CD4-positive, alpha-beta T cell treated with Interleukin-15 for 1 hour (primary cell): ENCODE measurements at regions not wholly inside any gene's neighbourhood (a gene's known extent, or its start where the extent isn't known, plus 50 kb on each side); places are given as distances from the start of the nearest gene placed in this dataset.

ENCODE experiments used
- DNase-seq: peaks from one replicate; pipeline ENCODE4 v3.0.0-alpha.2; 2020

- no peak for DNase-seq
Observed at GRCh38 chr3:18075799-18076198, 333.4 kb upstream of the TBC1D5 start.

DNA sequence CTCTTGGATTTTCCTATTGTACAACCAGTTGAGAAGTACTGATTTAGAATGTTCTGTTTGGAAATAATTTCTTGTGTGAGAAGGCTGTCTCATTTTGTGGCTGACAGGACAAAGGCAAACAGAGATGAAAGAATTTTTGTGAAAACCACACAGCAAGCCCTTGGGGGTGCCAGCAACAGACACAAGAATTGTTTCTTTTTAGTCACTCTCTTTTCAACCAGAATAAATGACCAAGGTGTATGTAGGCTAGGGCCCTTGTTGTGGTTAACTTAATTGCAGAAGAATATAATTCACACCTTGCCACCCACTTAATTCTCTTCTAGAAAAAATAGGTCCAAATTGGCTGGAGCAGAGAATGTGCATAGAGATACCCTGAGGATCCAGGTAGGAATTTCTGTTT lies 329.4 kb upstream of the TBC1D5 start:
- DNase-seq, result no peak

- no peak for DNase-seq
Observed at GRCh38 chr3:18070944-18071343, 328.5 kb upstream of the TBC1D5 start.

DNA sequence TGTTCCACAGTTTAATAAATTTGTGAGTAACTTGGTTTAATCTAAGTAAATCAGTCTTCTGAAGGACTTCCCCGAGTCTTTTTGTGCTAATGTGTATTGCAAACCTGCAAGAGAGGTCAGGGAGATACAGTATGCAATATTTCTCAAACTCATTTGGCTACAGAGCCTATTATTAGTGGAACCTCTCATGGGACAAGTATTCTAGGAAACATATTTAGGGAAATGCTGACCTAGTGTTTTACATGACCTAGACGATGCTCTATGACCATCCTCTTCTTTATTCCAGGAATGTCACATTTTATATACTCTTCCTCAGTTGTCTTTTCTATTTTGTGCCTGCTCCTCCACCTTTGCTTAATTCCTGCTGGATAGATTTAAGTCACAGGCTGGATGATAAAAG lies 327.8 kb upstream of the TBC1D5 start:
- no peak for DNase-seq

DNA sequence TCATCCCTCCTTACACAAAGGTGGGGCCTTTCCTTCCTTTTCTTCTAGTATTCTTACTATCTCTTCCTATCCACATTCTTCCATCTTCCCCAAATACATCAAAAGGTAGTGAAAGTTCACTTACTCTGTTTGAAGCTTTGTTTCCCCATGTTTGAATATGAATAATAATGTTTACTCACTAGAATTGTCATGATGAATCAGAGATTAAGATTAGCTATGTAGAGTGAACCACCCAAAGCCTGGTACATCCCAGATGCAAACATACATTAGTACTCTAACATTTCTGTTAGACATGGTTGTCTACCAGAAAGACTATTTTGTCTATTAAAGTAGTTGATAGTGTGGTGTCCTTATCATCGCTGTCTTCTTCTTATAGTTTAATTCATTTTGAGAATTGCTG lies 327.1 kb upstream of the TBC1D5 start:
- no peak for DNase-seq

DNA sequence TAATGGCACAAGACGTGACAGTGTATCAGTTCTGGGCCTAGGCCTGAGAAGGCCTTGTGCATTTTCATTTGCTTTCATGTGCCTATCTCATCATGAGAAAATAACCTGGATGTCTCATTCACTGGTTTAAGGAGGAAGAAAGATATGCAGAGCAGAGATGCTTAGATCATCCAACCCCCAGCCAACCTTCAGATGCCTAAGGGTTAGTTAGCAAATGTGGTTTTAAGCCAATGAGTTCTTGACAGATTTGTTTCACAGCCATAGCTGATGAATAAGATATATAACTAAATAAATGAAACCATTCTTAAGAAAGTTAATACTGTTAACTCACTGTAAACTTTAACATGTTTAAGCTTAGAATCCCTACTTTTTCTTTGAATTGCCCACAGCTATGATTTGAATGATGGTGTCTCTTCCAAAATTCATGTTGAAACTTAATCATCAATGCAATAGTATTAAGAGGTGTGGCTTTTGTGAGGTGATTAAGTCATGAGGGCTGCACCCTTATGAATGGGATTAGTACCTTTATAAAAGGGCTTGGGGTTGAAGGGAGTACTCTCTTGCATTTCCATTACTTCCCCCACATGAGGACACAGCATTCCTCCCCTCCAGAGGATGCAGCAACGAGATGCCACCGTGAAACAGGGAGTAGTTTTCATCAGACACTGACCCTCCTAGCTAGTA lies 324.6 kb upstream of the TBC1D5 start:
- no peak for DNase-seq

DNA sequence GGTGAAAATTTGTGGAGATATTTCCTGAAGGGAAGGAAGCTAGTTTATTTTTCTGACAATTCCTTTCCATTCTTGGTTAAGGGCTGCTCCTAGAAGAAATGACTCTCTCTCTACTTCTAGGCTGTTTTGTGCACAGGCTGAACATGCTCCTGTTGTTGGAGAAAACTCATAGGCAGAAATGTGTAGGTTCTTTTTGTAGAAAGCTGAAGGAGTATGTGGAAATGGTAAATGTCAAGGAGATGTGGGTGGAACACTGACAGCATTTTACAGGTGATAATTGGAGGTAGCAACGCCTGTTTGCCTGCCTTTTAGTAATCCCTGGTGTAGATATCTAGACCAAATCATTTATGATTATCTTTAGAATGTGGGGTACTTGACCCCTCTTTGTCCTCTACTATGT lies 322.2 kb upstream of the TBC1D5 start:
- no peak for DNase-seq

- no peak for DNase-seq
Observed at GRCh38 chr3:18062657-18063025, 320.2 kb upstream of the TBC1D5 start.

DNA sequence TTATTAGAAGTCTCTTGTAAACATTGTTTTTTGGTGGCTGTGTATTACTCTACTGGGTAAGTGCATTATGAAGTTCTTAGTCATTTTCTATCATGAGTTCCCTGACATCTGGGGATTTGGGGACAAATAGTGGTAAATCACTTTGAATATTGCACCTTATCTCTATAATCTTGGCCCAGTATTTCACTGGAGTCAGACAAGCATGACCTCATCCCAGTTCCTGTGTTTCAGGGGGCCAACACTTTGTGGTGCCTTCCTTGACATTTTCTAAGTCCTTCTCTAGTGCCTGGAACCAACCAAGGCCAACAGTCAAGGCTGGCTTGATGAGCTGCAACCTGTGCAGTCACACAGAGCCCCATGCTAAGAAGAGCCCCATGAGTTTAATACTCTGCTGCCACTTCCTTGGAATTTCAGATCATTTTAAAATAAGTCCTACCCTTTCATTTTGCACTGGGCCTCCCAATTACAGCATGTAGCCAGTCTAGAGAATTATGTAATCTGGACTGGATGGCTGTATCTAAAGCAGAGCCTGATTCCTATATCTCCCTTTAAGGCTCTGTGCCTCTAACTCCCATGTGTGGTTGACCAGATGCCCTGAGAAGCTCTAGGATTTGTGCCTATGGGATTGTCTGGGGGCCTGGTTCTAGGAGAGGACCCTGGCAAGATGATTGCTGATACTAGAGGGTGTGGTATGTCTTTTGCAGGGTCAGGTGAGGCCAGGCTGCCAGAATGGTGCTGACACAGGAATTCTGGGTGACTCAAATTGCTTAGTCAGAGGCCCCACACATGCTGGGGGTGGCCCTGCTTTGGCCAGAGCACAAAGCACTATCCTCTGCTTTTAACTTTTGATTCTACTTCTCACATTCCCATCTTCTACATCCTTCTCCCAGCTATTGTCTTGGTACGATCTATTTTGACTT lies 319.6 kb upstream of the TBC1D5 start:
- no peak for DNase-seq

DNA sequence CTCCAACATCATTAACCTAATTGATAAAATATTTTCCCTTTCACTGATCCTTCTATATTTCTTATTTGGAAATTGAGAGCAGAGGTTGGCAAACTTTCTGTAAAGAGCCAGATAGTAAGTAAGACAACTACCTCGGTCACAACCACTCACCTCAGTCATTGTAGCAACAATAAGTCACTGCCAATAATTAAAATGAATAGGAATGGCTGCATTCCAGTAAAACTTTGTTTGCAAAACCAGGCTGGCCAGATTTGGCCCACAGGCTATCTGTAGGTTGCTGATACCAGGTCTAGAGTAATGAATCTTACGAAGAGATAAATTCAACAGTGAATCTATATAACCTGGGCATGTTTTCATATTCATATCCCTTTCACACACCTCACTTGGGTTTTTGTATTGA lies 316.2 kb upstream of the TBC1D5 start:
- DNase-seq, result no peak

- no peak for DNase-seq
Observed at GRCh38 chr3:18057471-18058091, 315.1 kb upstream of the TBC1D5 start.

DNA sequence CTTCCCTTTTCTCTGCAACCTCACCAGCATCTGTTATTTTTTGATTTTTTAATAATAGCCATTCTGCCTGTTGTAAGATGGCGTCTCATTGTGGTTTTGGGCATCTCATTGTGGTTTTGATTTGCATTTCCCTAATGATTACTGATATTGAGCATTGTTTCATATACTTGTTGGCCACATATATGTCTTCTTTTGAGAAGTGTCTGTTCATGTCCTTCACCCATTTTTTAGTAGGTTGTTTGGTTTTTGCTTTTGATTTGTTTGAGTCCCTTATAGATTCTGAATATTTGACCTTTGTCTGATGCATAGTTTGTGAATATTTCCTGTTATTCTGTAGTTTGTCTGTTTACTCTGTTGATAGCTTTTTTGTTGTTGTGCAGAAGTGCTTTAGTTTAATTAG lies 312.2 kb upstream of the TBC1D5 start:
- DNase-seq, result no peak

DNA sequence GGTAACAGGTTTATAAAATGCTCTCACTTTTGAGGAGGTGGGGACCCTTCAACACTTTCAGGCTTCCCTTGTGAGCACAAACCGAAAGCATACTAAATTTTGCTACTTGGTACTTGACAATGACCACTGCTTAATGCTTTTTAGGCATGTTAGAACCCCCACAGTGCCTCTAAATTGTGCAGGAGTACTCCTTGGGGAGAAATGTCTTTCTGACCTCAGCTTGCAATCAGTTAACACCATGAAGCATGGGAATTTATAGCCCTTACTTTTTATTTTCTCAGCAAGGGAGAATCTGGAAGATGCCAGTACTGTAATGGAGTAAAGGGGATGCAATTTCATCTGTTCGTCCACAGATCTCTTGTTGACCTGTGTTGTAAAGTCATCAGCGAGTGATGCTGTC lies 308.9 kb upstream of the TBC1D5 start:
- DNase-seq, result no peak

DNA sequence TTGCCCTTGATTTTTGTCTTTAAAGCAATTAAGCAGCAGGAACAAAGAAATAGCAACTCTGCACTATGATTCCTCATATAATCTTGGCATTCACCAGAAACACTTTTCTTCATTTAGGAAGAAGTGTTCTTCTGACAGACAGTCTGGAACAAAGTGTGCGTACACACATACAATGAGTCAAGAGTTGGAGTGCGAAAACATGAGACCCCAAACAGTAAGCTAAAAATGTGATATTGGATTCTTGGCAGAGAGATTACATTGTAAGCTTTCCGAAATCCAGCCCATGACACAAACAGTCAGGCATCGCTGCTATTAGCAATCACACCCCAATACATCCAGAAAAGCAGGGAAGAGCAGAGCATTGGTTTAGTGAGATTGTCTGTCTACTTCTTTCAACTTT lies 306.7 kb upstream of the TBC1D5 start:
- DNase-seq, result no peak

DNA sequence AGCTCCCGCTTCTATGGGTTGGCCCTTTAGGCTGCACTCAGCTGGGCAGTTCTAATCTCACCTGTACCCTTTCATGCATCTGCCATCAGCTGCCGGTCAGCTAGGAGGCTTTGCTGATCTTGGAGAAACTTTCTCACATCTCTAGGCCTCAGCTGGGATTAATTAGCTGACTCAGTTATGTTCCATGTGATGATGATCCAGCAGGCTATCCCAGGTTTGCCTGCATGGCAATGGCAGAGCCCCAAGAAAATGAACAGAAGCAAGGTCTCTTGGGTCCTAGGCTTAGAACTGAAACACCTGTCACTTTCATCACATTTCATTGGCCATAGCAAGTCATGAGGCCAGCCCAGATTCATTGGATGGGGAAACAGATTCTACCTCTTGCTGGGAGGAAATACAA lies 304.6 kb upstream of the TBC1D5 start:
- DNase-seq, result no peak

GRCh38 chr3:18046131-18046915 lies 303.9 kb upstream of the TBC1D5 start:
- no peak for DNase-seq

DNA sequence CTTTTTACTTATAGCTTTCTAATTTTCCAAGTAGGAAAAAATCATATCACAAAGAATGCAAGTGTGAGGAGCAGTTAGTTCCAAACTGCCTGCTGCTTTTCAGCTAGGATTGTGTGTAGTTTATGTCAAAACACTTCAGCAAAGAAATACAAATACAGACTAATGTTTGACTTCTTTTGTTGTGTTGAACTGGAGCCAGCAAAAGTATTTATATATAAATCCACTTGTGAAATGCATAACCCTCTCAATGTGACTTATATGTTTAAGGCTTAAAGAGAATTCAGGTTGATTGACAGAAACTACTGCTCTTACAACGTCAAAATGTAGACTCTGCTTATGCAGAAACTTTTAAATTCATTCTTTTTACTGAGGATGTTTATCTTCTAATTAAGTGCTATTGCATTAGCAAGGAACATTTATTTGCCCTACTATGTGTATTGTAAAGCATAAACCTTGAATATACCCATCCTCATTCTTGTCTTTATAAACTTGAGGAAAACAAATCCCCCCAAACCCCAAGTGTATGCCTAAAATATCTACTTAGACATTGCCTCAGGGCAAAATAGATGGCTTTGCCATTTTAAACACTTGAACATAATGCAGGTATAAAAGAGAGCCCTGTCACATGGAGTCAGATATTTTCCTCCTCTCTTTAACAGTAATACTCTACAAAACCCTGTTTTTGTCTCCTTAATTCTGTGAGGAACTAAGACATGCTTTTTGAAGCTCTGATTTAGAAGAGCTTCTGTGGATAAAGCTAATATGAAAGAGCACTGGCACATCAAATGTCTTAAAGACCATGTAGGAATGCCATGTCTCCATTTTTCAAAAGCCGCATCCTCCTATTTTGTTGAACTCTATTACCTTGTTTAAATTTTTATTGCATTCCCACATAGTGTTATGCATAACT lies 302.8 kb upstream of the TBC1D5 start:
- DNase-seq, result no peak

DNA sequence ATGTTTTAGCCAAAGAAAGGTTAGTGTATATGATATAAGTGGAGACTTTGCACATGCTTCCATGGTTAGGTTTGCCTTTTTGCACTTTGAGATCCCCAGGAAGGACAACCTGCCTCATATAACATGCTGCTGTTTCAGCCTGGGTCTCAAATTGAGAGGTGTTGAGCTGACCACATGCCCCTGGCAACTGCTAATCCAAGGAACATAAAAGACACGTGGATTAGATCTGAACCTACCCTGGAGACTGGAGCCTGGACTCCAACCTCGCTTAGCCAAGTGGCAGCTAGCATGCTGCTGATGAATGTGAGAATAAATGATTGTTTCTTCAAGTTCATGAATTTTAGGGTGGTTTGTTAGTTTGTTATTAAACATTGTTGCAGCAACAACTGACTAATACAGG lies 301.8 kb upstream of the TBC1D5 start:
- no peak for DNase-seq

- DNase-seq, result no peak
Observed at GRCh38 chr3:18036450-18036815, 294.0 kb upstream of the TBC1D5 start.

- DNase-seq, result no peak
Observed at GRCh38 chr3:18035641-18036449, 293.4 kb upstream of the TBC1D5 start.

DNA sequence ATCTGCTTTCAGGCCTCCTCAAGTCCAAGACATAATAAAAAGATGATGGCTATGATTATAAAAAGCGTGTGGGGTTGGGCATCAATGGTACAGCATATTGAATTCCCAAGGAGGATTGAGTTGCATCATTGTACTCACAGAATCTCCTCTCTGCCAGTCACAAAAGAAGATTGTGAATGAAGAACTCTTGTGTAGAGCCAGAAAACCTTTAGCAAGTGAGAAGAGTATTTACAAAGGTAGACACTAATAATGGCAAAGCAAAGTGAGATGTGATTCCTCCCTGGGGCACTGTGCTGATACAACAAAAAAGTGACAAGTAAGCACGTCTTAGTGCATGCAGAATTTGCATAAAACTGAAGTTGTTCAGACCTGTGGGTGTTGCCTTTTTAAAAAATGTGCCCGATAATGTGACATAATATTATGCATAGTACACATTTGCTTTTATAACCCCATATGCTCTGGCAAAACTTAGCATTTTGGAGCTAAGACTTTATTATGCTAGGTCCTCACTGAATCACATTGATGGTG lies 291.2 kb upstream of the TBC1D5 start:
- no peak for DNase-seq
